ENCODE measurements at regions not wholly inside any gene's neighbourhood (a gene's known extent, or its start where the extent isn't known, plus 50 kb on each side); places are given as distances from the start of the nearest gene placed in this dataset.

DNA sequence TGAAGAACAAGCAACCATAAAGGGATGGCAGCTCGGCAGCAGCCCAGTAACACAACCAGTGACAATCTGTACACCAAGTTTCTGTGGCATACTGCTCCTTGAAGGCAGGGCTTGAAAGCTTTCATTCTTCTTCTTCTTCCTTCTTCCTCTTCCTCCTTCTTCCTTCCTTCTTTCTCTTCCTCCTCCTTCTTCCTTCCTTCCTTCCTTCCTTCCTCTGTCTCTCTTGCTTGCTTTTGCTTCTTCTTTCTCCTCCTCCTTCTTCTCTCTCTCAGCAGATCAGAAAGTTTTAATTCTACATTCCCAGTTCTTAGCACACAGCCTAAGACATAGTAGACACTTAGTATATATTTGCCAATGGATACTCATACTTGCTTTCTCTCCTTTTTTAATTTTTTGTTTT, 95.9 kb downstream of the GLUL start (continued):
- TF ChIP-seq, protein P1, sequence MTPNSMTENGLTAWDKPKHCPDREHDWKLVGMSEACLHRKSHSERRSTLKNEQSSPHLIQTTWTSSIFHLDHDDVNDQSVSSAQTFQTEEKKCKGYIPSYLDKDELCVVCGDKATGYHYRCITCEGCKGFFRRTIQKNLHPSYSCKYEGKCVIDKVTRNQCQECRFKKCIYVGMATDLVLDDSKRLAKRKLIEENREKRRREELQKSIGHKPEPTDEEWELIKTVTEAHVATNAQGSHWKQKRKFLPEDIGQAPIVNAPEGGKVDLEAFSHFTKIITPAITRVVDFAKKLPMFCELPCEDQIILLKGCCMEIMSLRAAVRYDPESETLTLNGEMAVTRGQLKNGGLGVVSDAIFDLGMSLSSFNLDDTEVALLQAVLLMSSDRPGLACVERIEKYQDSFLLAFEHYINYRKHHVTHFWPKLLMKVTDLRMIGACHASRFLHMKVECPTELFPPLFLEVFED (CRISPR knock-in tag; conservative IDR thresholded peaks at IDR 0.05) = 0 out of 2 replicates have a peak, but pooled peaks have one; percentile 44
- TF ChIP-seq NCOA4 (IDR thresholded peaks at IDR 0.05; ENCODE audit: partially characterized antibody) = peak; percentile 30
- no peak for TF ChIP-seq CBX5 (IDR thresholded peaks at IDR 0.05; ENCODE audit: borderline replicate concordance, low read depth)
- TF ChIP-seq TEAD2 (tag; IDR thresholded peaks at IDR 0.05) = no peak
- TF ChIP-seq ELF4 (CRISPR knock-in tag; IDR thresholded peaks at IDR 0.05) = 0 out of 2 replicates have a peak, but pooled peaks have one; percentile 53
- TF ChIP-seq, protein P2, sequence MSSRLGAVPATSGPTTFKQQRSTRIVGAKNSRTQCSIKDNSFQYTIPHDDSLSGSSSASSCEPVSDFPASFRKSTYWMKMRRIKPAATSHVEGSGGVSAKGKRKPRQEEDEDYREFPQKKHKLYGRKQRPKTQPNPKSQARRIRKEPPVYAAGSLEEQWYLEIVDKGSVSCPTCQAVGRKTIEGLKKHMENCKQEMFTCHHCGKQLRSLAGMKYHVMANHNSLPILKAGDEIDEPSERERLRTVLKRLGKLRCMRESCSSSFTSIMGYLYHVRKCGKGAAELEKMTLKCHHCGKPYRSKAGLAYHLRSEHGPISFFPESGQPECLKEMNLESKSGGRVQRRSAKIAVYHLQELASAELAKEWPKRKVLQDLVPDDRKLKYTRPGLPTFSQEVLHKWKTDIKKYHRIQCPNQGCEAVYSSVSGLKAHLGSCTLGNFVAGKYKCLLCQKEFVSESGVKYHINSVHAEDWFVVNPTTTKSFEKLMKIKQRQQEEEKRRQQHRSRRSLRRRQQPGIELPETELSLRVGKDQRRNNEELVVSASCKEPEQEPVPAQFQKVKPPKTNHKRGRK (tag; IDR thresholded peaks at IDR 0.05) = peak; percentile 97
- TF ChIP-seq, protein P3, sequence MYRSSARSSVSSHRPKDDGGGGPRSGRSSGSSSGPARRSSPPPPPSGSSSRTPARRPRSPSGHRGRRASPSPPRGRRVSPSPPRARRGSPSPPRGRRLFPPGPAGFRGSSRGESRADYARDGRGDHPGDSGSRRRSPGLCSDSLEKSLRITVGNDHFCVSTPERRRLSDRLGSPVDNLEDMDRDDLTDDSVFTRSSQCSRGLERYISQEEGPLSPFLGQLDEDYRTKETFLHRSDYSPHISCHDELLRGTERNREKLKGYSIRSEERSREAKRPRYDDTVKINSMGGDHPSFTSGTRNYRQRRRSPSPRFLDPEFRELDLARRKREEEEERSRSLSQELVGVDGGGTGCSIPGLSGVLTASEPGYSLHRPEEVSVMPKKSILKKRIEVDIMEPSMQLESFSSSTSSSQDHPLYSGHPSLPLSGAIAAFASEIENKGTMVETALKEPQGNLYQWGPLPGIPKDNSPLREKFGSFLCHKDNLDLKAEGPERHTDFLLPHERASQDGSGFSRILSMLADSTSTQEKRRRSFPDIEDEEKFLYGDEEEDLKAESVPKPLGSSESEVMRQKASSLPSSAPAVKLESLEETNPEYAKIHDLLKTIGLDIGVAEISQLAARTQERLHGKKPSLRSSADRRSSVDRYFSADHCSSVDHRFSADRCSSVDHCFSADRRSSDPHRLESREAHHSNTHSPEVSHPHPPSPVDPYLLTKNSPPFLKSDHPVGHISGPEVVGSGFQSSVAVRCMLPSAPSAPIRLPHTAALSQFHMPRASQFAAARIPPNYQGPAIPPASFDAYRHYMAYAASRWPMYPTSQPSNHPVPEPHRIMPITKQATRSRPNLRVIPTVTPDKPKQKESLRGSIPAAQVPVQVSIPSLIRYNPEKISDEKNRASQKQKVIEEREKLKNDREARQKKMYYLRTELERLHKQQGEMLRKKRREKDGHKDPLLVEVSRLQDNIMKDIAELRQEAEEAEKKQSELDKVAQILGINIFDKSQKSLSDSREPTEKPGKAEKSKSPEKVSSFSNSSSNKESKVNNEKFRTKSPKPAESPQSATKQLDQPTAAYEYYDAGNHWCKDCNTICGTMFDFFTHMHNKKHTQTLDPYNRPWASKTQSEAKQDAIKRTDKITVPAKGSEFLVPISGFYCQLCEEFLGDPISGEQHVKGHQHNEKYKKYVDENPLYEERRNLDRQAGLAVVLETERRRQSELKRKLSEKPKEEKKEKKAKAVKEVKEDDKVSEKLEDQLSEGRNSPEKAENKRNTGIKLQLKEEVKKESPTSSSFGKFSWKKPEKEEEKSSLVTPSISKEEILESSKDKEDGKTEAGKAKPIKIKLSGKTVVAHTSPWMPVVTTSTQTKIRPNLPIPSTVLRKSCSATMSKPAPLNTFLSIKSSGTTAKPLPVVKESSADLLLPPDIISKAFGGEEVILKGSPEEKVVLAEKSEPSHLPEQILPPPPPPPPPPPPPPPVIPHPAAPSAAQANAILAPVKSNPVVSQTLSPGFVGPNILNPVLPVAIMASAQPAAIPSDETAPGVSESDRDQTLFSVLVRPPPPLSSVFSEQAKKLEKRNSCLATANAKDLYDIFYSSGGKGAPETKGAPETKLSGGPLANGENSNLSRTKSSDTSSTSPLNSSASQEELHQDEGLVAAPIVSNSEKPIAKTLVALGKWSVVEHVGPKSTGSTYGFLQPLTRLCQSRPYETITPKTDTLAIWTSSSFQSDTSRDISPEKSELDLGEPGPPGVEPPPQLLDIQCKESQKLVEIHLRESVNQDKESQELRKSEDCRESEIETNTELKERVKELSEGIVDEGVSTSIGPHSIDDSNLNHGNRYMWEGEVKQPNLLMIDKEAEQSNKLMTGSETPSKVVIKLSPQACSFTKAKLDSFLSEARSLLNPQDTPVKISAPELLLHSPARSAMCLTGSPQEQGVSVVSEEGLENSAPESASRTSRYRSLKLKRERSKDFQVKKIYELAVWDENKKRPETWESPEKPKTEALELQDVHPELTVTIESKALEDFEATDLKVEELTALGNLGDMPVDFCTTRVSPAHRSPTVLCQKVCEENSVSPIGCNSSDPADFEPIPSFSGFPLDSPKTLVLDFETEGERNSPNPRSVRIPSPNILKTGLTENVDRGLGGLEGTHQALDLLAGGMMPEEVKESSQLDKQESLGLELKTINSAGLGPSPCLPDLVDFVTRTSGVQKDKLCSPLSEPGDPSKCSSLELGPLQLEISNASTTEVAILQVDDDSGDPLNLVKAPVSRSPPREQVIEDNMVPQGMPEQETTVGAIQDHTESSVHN (IDR thresholded peaks at IDR 0.05; ENCODE audit: borderline replicate concordance in 1 of 2, low read depth in 1 of 2) = no peak
- peak; percentile 46 for TF ChIP-seq ARHGAP35 (IDR thresholded peaks at IDR 0.05; ENCODE audit: partially characterized antibody)

Data from K562 (cell line).